PC-3 (cell line): ENCODE measurements at regions not wholly inside any gene's neighbourhood (a gene's known extent, or its start where the extent isn't known, plus 50 kb on each side); places are given as distances from the start of the nearest gene placed in this dataset.
"Not testable (repeated sequence)": the region's sequence is repeated elsewhere in the genome, so short reads cannot be mapped to it uniquely, and the experiment has no call there.

Experiments
- ATAC-seq: fragments of 200-7000 bp; cut with Tn5 transposase; 2 replicates; pipeline ENCODE4 v1.9.1; 2020; ENCODE audit warnings: mild to moderate bottlenecking, moderate library complexity
- BruUV-seq: library from RNA; stranded (reverse); fragments of 400-500 nt; replicated peaks from 2 replicates; lab custom pipeline; 2021; lab: Mats Ljungman, UMichigan
- CTCF ChIA-PET: fragments of 300-600 bp; sonication (Branson Sonifier 250); formaldehyde crosslinking; loops from one replicate; lab custom pipeline; 2022; ENCODE audit warnings: antibody characterized with exemption; lab: Charles Lee
- POLR2A ChIA-PET: fragments of 300-600 bp; sonication (Branson Sonifier 250); formaldehyde crosslinking; loops from one replicate; lab custom pipeline; 2022; ENCODE audit warnings: antibody characterized with exemption; ENCODE audit not compliant: unreplicated experiment; lab: Charles Lee
- DNase-seq: peaks from one replicate; pipeline ENCODE4 v3.0.0-alpha.2; 2015
- H2AFZ ChIP-seq: fragments of 300-600 bp; sonication (generic); 2 replicates; pipeline ENCODE4 v1.6.0; 2016; ENCODE audit warnings: antibody characterized with exemption, low read length
- H3F3A ChIP-seq: fragments of 300-600 bp; sonication (generic); one replicate; pipeline ENCODE4 v1.6.0; 2017; ENCODE audit warnings: antibody characterized with exemption, low read length, control low read depth, mild to moderate bottlenecking; ENCODE audit not compliant: unreplicated experiment
- H3K27ac ChIP-seq: fragments of 300-600 bp; sonication (generic); 2 replicates; pipeline ENCODE4 v1.5.1; 2016; ENCODE audit warnings: mild to moderate bottlenecking, low read length
- H3K27me3 ChIP-seq: fragments of 300-600 bp; sonication (generic); 2 replicates; pipeline ENCODE4 v1.6.1; 2016; ENCODE audit warnings: low read length, mixed read lengths
- H3K36me3 ChIP-seq: fragments of 300-600 bp; sonication (generic); 2 replicates; pipeline ENCODE4 v1.6.1; 2016; ENCODE audit warnings: low read depth, mixed run types, low read length, mixed read lengths
- H3K4me1 ChIP-seq: fragments of 300-600 bp; sonication (generic); 2 replicates; pipeline ENCODE4 v1.5.1; 2016; ENCODE audit warnings: low read length; ENCODE audit not compliant: insufficient read depth
- H3K4me2 ChIP-seq: fragments of 300-600 bp; sonication (generic); 2 replicates; pipeline ENCODE4 v1.6.0; 2016; ENCODE audit warnings: low read length
- H3K4me3 ChIP-seq: fragments of 300-600 bp; sonication (generic); 2 replicates; pipeline ENCODE4 v1.5.1; 2016; ENCODE audit warnings: mild to moderate bottlenecking, low read length, mixed read lengths
- H3K79me2 ChIP-seq: fragments of 300-600 bp; sonication (generic); 2 replicates; pipeline ENCODE4 v1.6.1; 2017; ENCODE audit warnings: low read length, mixed read lengths
- H3K9ac ChIP-seq: fragments of 300-600 bp; sonication (generic); 2 replicates; pipeline ENCODE4 v1.6.0; 2016; ENCODE audit warnings: mild to moderate bottlenecking, low read length
- H3K9me2 ChIP-seq: fragments of 300-600 bp; sonication (generic); replicated peaks from 2 replicates; pipeline ENCODE4 v1.6.1; 2016; ENCODE audit warnings: mixed run types, low read length, mixed read lengths
- H3K9me3 ChIP-seq: fragments of 300-600 bp; sonication (generic); 2 replicates; pipeline ENCODE4 v1.6.1; 2016; ENCODE audit warnings: low read length, mixed read lengths
- H4K20me1 ChIP-seq: fragments of 300-600 bp; sonication (generic); 2 replicates; pipeline ENCODE4 v1.6.1; 2016; ENCODE audit warnings: low read length, mixed read lengths
- CTCF ChIP-seq: fragments of 300-600 bp; sonication (generic); conservative IDR thresholded peaks from 2 replicates; pipeline ENCODE4 v1.5.1; 2017; ENCODE audit warnings: antibody characterized with exemption, low read depth, mild to moderate bottlenecking, low read length
- EZH2 ChIP-seq: fragments of 300-600 bp; sonication (generic); IDR thresholded peaks from one replicate; pipeline ENCODE4 v1.6.1; 2017; ENCODE audit warnings: antibody characterized with exemption, mild to moderate bottlenecking, low read length; ENCODE audit not compliant: unreplicated experiment
- EZH2phosphoT487 ChIP-seq: fragments of 300-600 bp; sonication (generic); IDR thresholded peaks from 2 replicates; pipeline ENCODE4 v1.6.1; 2018; ENCODE audit warnings: mild to moderate bottlenecking, antibody characterized with exemption, low read length, borderline replicate concordance
- intact Hi-C: fragments of 100-400 bp; cut with micrococcal nuclease; formaldehyde crosslinking; loops from 2 replicates; pipeline ENCODE4 v1.9.0; 2023

- H3K4me1 ChIP-seq, DNase-seq, H3K27ac ChIP-seq, H3K4me2 ChIP-seq, H3K9me3 ChIP-seq, ATAC-seq, CTCF ChIA-PET, H3K4me3 ChIP-seq, POLR2A ChIA-PET, intact Hi-C loops, H3K79me2 ChIP-seq, H3K36me3 ChIP-seq, H2AFZ ChIP-seq, H3K27me3 ChIP-seq, H3K9me2 ChIP-seq, H3F3A ChIP-seq, H4K20me1 ChIP-seq, BruUV-seq, H3K9ac ChIP-seq: not testable (repeated sequence)
These were observed 109.9 kb upstream of the PPM1J start for GRCh38 chr1:112825075-112825474.

- not testable (repeated sequence) for DNase-seq, H2AFZ ChIP-seq, BruUV-seq
These were observed 106.4 kb upstream of the PPM1J start for GRCh38 chr1:112821307-112822063.

GRCh38 chr1:112818990-112819689, 104.0 kb upstream of the PPM1J start:
- Histone ChIP-seq H3K4me2 (no peak overlapping the region), H3K4me1 (peaks cover 5% of the 10 kb centered on the region; the same call in 1 of the 2 replicates), H3F3A (no peaks in the 10 kb centered on the region), H3K9me2 (no peaks in the 10 kb centered on the region), H3K9me3 (no peaks in the 10 kb centered on the region), H3K36me3 (no peaks in the 10 kb centered on the region), H3K9ac (no peak overlapping the region), H3K79me2 (no peaks in the 10 kb centered on the region), H2AFZ (no peak overlapping the region), H4K20me1 (no peaks in the 10 kb centered on the region), H3K27ac (no peak overlapping the region), H3K4me3 (no peak overlapping the region), H3K27me3 (no peaks in the 10 kb centered on the region)
- CTCF ChIA-PET: interaction anchor here (0.7 to 0.8 kb wide), 2 partner anchors 97 to 100 kb away, joined by 3 read pairs; a partner anchor contains a TSS
- intact Hi-C loops: no loop called here
- POLR2A ChIA-PET: interaction anchor here (0.6 kb wide), 1 partner anchor 116 kb away, joined by 11 read pairs; no protein-coding TSS in a partner anchor
- peak; percentile 57 for ATAC-seq
- TF ChIP-seq CTCF: no peak
- TF ChIP-seq EZH2phosphoT487: no peak
- no peak for TF ChIP-seq EZH2
- no TSS peak for BruUV-seq
- peak; percentile 13 for DNase-seq

More at GRCh38 chr1:112821307-112822063, 106.4 kb upstream of the PPM1J start:
- H3K36me3 ChIP-seq, ATAC-seq, H3K9ac ChIP-seq, H3K4me2 ChIP-seq, H3K9me2 ChIP-seq, H3K27me3 ChIP-seq, H3F3A ChIP-seq, H3K4me1 ChIP-seq, H3K79me2 ChIP-seq, H3K4me3 ChIP-seq, H4K20me1 ChIP-seq, intact Hi-C loops, H3K9me3 ChIP-seq, POLR2A ChIA-PET, CTCF ChIA-PET, H3K27ac ChIP-seq: not testable (repeated sequence)
